ENCODE measurements at regions not wholly inside any gene's neighbourhood (a gene's known extent, or its start where the extent isn't known, plus 50 kb on each side); places are given as distances from the start of the nearest gene placed in this dataset.

- Histone ChIP-seq H3K4me1 (ENCODE audit: control insufficient read depth, insufficient read depth, low read length) (no peaks in the 10 kb centered on the region), H3K36me3 (ENCODE audit: control insufficient read depth, insufficient read depth, low read length) (no peaks in the 10 kb centered on the region), H3K27ac (ENCODE audit: low read length) (no peak overlapping the region), H3K27me3 (ENCODE audit: control insufficient read depth, insufficient read depth, low read length) (no peaks in the 10 kb centered on the region), H3K4me3 (ENCODE audit: low read depth in 2 of 2, low read length in 2 of 2) (no peak overlapping the region), H3K9me3 (ENCODE audit: control insufficient read depth, insufficient read depth, low read depth, low read length) (no peaks in the 10 kb centered on the region)
- ChIA-PET POLR2A (no interaction called here), CTCF (no interaction called here)
- ATAC-seq, result no peak
- intact Hi-C loops (cut with micrococcal nuclease; ENCODE audit: unreplicated experiment), result no loop called here
- no peak for DNase-seq (ENCODE audit: low read depth, low spot score)
- TF ChIP-seq CTCF (IDR thresholded peaks at IDR 0.05) (no peak), POLR2AphosphoS5 (IDR thresholded peaks at IDR 0.05; ENCODE audit: low read depth, low read length) (no peak), TCF7L2 (IDR thresholded peaks at IDR 0.05; ENCODE audit: low read depth, low read length) (no peak), SIN3A (IDR thresholded peaks at IDR 0.05; ENCODE audit: borderline replicate concordance, insufficient read depth, low read depth, low read length) (no peak), REST (IDR thresholded peaks at IDR 0.05; ENCODE audit: insufficient read depth in 1 of 2, low read depth in 2 of 2, low read length in 1 of 2) (no peak)
- in situ Hi-C loops (cut with HindIII; ENCODE audit: low pct_unique_long_range_greater_than_20kb, low sequenced_read_pairs), result no loop called here
- BruUV-seq (replicated peaks), result no TSS peak
Observed at GRCh38 chr2:57444752-57445430, 601.7 kb upstream of the VRK2 start.

- in situ Hi-C loops (cut with HindIII; ENCODE audit: low pct_unique_long_range_greater_than_20kb, low sequenced_read_pairs), result no loop called here
Observed at GRCh38 chr2:57448816-57449215, 597.8 kb upstream of the VRK2 start.

More at GRCh38 chr2:57448816-57449215, 597.8 kb upstream of the VRK2 start:
- Histone ChIP-seq H3K9me3 (ENCODE audit: control insufficient read depth, insufficient read depth, low read depth, low read length) (no peaks in the 10 kb centered on the region), H3K27me3 (ENCODE audit: control insufficient read depth, insufficient read depth, low read length) (no peaks in the 10 kb centered on the region), H3K4me3 (ENCODE audit: low read depth in 2 of 2, low read length in 2 of 2) (no peak overlapping the region), H3K27ac (ENCODE audit: low read length) (no peak overlapping the region), H3K4me1 (ENCODE audit: control insufficient read depth, insufficient read depth, low read length) (no peaks in the 10 kb centered on the region), H3K36me3 (ENCODE audit: control insufficient read depth, insufficient read depth, low read length) (no peaks in the 10 kb centered on the region)
- DNase-seq (ENCODE audit: low read depth, low spot score) (no peak), ATAC-seq (no peak)
- intact Hi-C loops (cut with micrococcal nuclease; ENCODE audit: unreplicated experiment), result no loop called here
- CTCF ChIA-PET, result no interaction called here
- TF ChIP-seq POLR2AphosphoS5 (IDR thresholded peaks at IDR 0.05; ENCODE audit: low read depth, low read length) (no peak), REST (IDR thresholded peaks at IDR 0.05; ENCODE audit: insufficient read depth in 1 of 2, low read depth in 2 of 2, low read length in 1 of 2) (no peak), TCF7L2 (IDR thresholded peaks at IDR 0.05; ENCODE audit: low read depth, low read length) (no peak), CTCF (IDR thresholded peaks at IDR 0.05) (no peak), SIN3A (IDR thresholded peaks at IDR 0.05; ENCODE audit: borderline replicate concordance, insufficient read depth, low read depth, low read length) (no peak)
- POLR2A ChIA-PET, result no interaction called here
- BruUV-seq (replicated peaks), result no TSS peak

Data from Panc1 (cell line).